ENCODE measurements at regions not wholly inside any gene's neighbourhood (a gene's known extent, or its start where the extent isn't known, plus 50 kb on each side); places are given as distances from the start of the nearest gene placed in this dataset.

GRCh38 chr7:130932667-130933432 lies 198.8 kb upstream of the KLF14 start:
- H3K27ac ChIP-seq (ENCODE audit: low read depth, low read length), result no peak overlapping the region

DNA sequence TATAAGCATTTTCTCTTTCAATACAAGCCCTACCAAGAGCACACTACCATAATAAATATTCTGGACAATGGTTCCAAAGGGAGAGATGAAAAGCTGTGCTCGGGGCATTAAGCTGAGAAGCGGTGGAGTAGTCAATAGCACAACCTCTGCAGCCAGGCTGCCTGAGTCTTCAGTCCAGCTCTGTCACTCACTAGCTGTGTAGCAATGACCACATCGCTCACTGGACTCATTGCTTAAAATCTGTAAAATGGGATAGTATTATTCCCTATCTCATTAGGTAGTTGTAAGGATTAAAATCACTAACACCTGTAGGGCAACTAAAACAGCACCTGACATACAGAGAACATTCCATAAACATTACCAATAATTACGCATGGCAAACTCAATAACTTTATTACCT lies 199.9 kb upstream of the KLF14 start:
- 90 to 99% (median 96%) methylated on average over 4 of the region's 4 CpGs for WGBS, 3 donors
- H3K27ac ChIP-seq (ENCODE audit: low read depth, low read length), result no peak overlapping the region

More at GRCh38 chr7:130932667-130933432, 198.8 kb upstream of the KLF14 start:
- 88 to 93% (median 89%) methylated on average over 11 of the region's 11 CpGs for WGBS, 3 donors

- no peak overlapping the region for H3K27ac ChIP-seq (ENCODE audit: low read depth, low read length)
- 69 to 95% (median 93%) methylated on average over 11 of the region's 11 CpGs for WGBS, 3 donors
These were observed 201.7 kb upstream of the KLF14 start for GRCh38 chr7:130935564-130936157.

- WGBS, 3 donors, result 83 to 96% (median 86%) methylated on average over 7 of the region's 7 CpGs
- no peak overlapping the region for H3K27ac ChIP-seq (ENCODE audit: low read depth, low read length)
These were observed 202.4 kb upstream of the KLF14 start for GRCh38 chr7:130936202-130936931.

DNA sequence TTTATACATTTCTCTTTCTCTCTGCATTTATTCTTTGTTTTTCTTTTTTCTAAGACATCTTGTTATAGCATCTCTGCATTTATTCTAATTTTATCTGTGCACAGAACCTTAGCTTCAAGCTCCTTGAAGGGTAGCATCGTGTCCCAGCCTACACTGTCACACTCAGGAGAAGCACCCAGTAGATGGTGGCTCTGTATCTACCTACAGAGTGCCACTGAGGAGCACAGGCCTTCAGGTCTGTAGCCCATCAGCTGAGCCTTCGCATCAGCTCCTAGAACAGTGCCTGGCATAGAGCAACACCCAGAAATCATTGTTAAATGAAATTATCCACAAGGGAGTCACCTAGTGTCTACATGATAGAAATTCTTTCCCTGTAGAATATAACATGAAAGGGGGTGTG lies 203.0 kb upstream of the KLF14 start:
- no peak overlapping the region for H3K27ac ChIP-seq (ENCODE audit: low read depth, low read length)
- 88 to 96% (median 95%) methylated on average over 2 of the region's 2 CpGs for WGBS, 3 donors

- H3K27ac ChIP-seq (ENCODE audit: low read depth, low read length), result no peak overlapping the region
These were observed 203.8 kb upstream of the KLF14 start for GRCh38 chr7:130937830-130938229.

DNA sequence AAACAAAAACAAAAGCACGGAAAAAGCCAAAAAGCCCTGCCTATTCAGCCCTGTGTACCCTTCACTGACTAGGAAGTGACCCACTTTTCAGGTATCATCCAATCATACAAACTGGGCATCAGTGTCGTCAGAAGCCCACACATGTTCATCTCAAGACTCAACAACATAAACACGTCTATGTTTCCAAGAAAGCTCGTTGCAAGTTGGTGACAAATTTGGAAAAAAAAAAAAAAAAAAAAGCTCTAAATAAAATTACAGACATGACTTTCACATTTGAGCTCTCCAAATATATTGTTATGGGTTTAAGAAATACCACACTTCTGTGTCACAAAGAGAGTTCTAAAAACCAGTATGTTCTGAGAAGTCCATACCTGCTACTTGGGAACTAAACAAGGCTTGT lies 204.7 kb upstream of the KLF14 start:
- H3K27ac ChIP-seq (ENCODE audit: low read depth, low read length), result no peak overlapping the region
- 67 to 75% (median 68%) methylated on average over 4 of the region's 4 CpGs for WGBS, 3 donors

More at GRCh38 chr7:130937830-130938229, 203.8 kb upstream of the KLF14 start:
- 95 to 98% (median 95%) methylated on average over 3 of the region's 3 CpGs for WGBS, 3 donors

- 39 to 75% (median 71%) methylated on average over 3 of the region's 3 CpGs for WGBS, 3 donors
- H3K27ac ChIP-seq (ENCODE audit: low read depth, low read length), result no peak overlapping the region
These were observed 205.5 kb upstream of the KLF14 start for GRCh38 chr7:130939321-130940095.

GRCh38 chr7:130940326-130940725 lies 206.3 kb upstream of the KLF14 start:
- WGBS, 3 donors, result 41 to 71% (median 69%) methylated on average over 2 of the region's 2 CpGs
- no peak overlapping the region for H3K27ac ChIP-seq (ENCODE audit: low read depth, low read length)

DNA sequence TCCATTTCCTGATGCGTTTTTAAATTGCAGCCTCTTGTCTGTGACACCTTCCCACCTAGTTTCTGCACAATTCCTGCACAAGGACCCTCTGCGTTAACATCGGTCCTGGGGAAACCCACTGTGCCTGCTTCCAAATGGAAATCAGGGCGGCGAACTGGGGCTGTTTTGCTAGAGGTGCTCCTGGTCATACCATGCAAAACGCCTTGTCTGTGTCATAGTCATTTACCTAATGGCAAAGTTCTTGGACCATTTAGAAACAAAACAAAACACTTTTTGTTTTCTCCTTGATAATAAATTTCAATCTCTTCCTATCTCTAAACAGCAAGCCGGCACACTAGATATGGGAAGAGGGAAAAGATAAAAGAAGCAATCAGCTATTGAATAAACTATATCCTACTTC lies 206.9 kb upstream of the KLF14 start:
- no peak overlapping the region for H3K27ac ChIP-seq (ENCODE audit: low read depth, low read length)
- 27 to 61% (median 56%) methylated on average over 7 of the region's 7 CpGs for WGBS, 3 donors

- WGBS, 3 donors, result 14 to 44% (median 42%) methylated on average over 20 of the region's 20 CpGs
- H3K27ac ChIP-seq (ENCODE audit: low read depth, low read length), result no peak overlapping the region
These were observed 207.6 kb upstream of the KLF14 start for GRCh38 chr7:130941322-130942210.

DNA sequence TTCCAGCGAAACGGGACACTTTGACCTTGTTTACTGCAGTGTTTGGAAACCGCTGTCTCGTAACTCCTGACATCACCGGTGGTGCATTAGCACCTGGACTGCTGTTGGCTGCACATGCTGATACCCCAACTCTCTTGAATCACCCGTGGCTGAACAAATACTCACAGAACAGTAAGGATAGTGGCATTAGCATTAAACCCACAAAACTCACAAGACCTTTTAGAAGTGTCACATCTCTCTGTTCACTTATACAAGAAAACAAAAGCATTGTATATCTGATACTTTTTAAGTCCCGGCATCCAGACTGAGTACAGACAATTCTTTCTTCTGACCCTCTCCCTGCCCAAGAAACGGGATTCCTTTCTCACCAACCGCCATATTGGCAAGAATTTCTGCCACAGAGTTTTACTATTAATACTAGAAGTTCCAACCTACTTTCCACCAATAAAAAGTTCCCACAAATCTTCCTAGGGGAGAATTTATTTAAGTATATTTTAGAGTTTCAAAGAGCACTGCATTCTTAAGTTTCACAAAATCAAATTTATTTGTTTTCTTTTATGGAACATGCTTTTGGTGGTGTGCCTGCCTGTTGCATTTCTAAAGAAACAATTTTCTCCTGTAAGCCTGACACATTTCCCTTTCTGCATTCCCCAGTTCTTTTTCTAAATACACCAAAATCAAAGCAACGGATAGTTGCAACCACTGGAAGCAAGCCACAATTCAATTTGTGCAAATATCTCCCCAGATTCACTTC lies 208.4 kb upstream of the KLF14 start:
- no peak overlapping the region for H3K27ac ChIP-seq (ENCODE audit: low read depth, low read length)
- 44 to 51% (median 50%) methylated on average over 10 of the region's 10 CpGs for WGBS, 3 donors

DNA sequence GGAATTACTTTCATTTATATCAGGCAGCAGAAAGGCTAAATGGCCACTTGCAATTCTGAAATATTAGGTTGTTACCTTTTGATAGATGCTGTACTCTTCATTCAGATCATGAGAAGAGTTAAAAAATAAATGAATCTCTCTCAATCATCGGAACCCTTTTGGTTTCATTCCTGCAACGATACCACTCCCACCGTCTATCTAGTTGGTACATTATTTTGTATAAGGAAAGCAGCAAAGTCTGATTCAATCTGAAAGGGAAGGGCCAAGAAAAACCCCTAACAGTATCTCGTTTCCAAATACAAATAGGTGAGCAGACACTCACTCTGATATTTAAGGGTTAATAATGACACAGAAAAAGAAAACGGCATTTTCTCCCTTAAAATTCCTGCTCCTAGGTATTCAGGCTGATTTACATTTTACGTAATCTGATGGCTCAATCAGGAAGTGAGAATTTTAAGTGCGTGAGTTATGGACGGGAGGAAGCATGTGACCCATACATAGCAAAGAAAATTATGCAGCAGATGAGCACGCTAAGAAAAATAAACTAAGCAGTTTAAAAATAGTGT lies 209.4 kb upstream of the KLF14 start:
- H3K27ac ChIP-seq (ENCODE audit: low read depth, low read length), result no peak overlapping the region
- 4 to 57% (median 8%) methylated on average over 9 of the region's 9 CpGs for WGBS, 3 donors

DNA sequence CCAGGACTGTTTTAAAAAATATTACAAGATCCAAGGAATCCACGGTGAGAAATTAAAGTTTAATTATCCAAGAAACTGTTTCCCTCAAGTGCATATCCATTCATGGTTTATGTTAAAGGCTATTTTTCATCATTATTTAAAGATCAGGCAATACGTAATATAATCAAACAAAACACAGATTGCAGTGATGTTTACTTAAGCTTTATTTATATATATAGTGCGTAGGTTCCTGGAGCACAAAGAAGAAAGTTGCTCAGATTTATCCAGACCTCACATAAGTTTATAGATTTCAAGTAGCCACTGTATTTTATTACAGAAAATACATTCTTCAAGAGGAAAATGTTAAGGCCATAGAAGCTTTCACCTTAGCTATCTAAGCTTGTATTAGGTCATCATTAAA lies 210.0 kb upstream of the KLF14 start:
- H3K27ac ChIP-seq (ENCODE audit: low read depth, low read length), result no peak overlapping the region
- 48 to 72% (median 64%) methylated on average over 3 of the region's 3 CpGs for WGBS, 3 donors

GRCh38 chr7:130944997-130945396 lies 211.0 kb upstream of the KLF14 start:
- 79 to 81% (median 80%) methylated on average over 1 of the region's 1 CpG for WGBS, 3 donors
- H3K27ac ChIP-seq (ENCODE audit: low read depth, low read length), result no peak overlapping the region

DNA sequence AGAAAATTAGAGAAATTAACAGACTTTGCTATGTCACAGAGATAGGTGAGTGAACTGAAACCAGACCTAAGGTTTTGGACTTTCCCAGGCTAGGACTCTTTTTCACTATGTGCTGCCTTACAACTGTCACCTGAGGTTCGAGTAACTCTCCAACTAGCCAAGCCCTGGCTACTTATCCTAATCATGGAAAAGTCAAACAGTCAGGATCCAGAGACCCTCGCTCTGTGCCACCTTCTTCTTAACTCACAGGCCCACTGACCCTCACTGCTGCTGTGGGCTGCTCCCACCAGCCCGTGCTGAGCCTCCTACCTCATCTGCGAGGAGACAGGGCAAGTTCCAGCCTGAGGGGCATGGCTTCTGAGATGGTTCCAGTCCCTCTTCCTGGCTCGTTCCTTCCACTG lies 211.4 kb upstream of the KLF14 start:
- H3K27ac ChIP-seq (ENCODE audit: low read depth, low read length), result no peak overlapping the region
- whole genome bisulfite sequencing, 3 donors, result 82 to 92% (median 84%) methylated on average over 5 of the region's 5 CpGs

DNA sequence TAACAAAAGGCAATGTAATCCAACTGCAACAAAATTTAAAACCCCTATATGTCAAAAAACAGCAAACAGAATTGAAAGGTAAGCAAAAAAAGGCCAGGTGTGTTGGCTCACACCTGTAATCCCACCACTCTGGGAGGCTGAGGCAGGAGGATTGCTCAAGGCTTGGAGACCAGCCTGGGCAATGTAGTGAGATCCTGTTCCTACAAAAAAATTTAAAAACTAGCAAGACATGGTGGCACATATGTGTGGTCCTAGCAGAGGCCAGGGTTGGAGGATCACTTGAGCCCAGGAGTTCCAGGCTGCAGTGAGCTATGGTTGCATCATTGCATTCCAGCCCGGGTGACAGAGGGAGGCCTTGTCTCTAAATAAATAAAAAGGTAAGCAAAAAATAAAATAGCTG lies 212.1 kb upstream of the KLF14 start:
- no peak overlapping the region for H3K27ac ChIP-seq (ENCODE audit: low read depth, low read length)
- WGBS, 3 donors, result 65 to 79% (median 69%) methylated on average over 1 of the region's 1 CpG
